WI38 (cell line): ENCODE measurements at regions not wholly inside any gene's neighbourhood (a gene's known extent, or its start where the extent isn't known, plus 50 kb on each side); places are given as distances from the start of the nearest gene placed in this dataset.

Experiments
- H3K4me3 ChIP-seq: 2 replicates; pipeline ENCODE4 v1.5.1; 2011; ENCODE audit warnings: low read depth, mild to moderate bottlenecking, control low read depth, low read length
- CTCF ChIP-seq: IDR thresholded peaks from 2 replicates; pipeline ENCODE4 v1.5.1; 2012; ENCODE audit warnings: low read depth, mild to moderate bottlenecking, control low read depth, low read length

- H3K4me3 ChIP-seq: no peak overlapping the region
- TF ChIP-seq CTCF: no peak
Observed at GRCh38 chr3:190710723-190711122, 151.8 kb downstream of the GMNC start.

GRCh38 chr3:190709351-190709773 lies 153.1 kb downstream of the GMNC start:
- no peak for TF ChIP-seq CTCF
- H3K4me3 ChIP-seq: no peak overlapping the region
